ENCODE measurements at regions not wholly inside any gene's neighbourhood (a gene's known extent, or its start where the extent isn't known, plus 50 kb on each side); places are given as distances from the start of the nearest gene placed in this dataset.

- DNase-seq (ENCODE audit: low spot score): no peak
- no peak for TF ChIP-seq CTCF (IDR thresholded peaks at IDR 0.05; ENCODE audit: extremely low read depth, missing control alignments)
These were observed 1164.7 kb downstream of the CDY2B start for GRCh38 chrY:16715278-16715677.

GRCh38 chrY:16673102-16673787 is 1206.8 kb downstream of the CDY2B start:
- no peak for TF ChIP-seq CTCF (IDR thresholded peaks at IDR 0.05; ENCODE audit: extremely low read depth, missing control alignments)

GRCh38 chrY:16668402-16668801 is 1211.6 kb downstream of the CDY2B start:
- no peak for DNase-seq (ENCODE audit: low spot score)
- TF ChIP-seq CTCF (IDR thresholded peaks at IDR 0.05; ENCODE audit: extremely low read depth, missing control alignments): no peak

More at GRCh38 chrY:16673102-16673787, 1206.8 kb downstream of the CDY2B start:
- DNase-seq (ENCODE audit: low spot score): no peak

- no peak for TF ChIP-seq CTCF (IDR thresholded peaks at IDR 0.05; ENCODE audit: extremely low read depth, missing control alignments)
- no peak for DNase-seq (ENCODE audit: low spot score)
These were observed 1217.3 kb downstream of the CDY2B start for GRCh38 chrY:16662741-16663140.

GRCh38 chrY:16659340-16659739 is 1220.7 kb downstream of the CDY2B start:
- no peak for TF ChIP-seq CTCF (IDR thresholded peaks at IDR 0.05; ENCODE audit: extremely low read depth, missing control alignments)
- no peak for DNase-seq (ENCODE audit: low spot score)

GRCh38 chrY:16653971-16654370 is 1226.0 kb downstream of the CDY2B start:
- no peak for TF ChIP-seq CTCF (IDR thresholded peaks at IDR 0.05; ENCODE audit: extremely low read depth, missing control alignments)
- DNase-seq (ENCODE audit: low spot score): no peak

GRCh38 chrY:16645991-16646390 is 1234.0 kb downstream of the CDY2B start:
- no peak for TF ChIP-seq CTCF (IDR thresholded peaks at IDR 0.05; ENCODE audit: extremely low read depth, missing control alignments)
- DNase-seq (ENCODE audit: low spot score): no peak

Measured in GM20000 (cell line).